GM19452 (cell line): ENCODE measurements at regions not wholly inside any gene's neighbourhood (a gene's known extent, or its start where the extent isn't known, plus 50 kb on each side); places are given as distances from the start of the nearest gene placed in this dataset.
"Not testable (repeated sequence)": the region's sequence is repeated elsewhere in the genome, so short reads cannot be mapped to it uniquely, and the experiment has no call there.

Source experiments
- ATAC-seq: cut with Tn5 transposase; IDR thresholded peaks from one replicate; pipeline ENCODE4 v1.9.1; 2021; ENCODE audit not compliant: unreplicated experiment

DNA sequence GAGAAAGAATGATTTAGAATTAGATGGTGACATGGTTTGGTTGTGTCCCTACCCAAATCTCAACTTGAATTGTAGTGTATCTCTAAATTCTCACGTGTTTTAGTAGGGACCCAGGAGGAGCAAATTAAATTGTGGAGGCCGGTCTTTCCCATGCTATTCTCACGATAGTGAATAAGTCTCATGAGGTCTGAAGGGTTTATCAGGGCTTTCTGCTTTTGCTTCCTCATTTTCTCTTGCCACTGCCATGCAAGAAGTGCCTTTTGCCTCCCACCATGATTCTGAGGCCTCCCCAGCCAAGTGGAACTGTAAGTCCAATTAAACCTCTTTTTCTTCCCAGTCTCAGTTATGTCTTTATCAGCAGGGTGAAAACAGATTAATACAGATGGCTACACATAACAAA is 167.4 kb upstream of the SVIL start:
- ATAC-seq, result no peak

DNA sequence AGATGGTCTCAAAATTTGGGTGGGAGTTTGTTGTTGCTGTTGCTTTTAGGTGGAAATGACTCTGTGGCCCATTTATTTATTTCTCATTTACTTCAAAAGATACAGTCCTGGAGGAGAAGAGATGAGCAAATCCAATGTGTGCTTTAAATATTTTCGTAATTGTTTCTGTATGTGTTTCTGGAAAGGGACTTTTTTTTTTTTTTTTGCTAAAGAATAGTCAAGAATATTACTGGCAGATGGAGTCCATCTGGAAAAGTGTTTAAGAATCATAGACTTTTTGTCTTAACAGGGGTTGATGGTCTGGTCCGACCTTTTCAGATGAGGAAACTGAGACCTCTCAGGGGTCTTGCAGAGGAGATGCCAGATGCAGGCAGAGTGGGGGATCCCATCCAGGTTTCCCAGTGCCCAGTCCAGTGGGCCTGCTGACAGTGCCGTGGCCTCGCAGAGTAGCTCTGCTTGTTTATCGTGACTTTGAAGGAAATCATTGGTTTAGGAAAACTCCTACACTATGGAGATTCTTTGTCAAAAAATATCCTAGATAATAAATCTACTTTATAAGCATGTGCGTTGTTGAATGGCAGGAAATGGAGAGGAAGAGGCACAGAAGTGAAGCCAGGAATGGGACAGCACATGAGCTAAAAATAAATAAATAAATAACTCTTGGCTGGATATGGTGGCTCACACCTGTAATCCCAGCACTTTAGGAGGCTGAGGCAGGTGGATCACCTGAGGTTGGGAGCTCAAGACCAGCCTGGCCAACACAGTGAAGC is 164.3 kb upstream of the SVIL start:
- ATAC-seq, result no peak

DNA sequence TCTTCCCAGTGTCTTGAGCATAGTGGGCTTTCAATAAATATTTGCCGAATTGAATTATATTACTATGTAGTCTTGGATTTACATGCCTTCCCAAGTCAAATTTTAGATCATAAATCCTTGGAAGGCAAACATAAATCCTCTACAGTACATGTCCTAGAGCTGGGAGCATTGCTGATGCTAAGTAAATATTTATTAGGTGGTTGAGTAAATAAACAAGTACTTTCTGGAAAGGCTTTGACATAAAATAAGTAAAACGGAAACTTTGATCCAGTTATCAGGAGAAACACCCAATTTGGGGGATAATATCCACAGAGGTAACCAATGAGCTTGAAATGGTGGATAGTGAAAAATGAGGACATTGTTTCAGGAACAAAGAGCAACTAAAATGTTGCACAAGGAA is 162.8 kb upstream of the SVIL start:
- no peak for ATAC-seq

- no peak for ATAC-seq
Measured at GRCh38 chr10:29795850-29796249, 161.1 kb upstream of the SVIL start.

DNA sequence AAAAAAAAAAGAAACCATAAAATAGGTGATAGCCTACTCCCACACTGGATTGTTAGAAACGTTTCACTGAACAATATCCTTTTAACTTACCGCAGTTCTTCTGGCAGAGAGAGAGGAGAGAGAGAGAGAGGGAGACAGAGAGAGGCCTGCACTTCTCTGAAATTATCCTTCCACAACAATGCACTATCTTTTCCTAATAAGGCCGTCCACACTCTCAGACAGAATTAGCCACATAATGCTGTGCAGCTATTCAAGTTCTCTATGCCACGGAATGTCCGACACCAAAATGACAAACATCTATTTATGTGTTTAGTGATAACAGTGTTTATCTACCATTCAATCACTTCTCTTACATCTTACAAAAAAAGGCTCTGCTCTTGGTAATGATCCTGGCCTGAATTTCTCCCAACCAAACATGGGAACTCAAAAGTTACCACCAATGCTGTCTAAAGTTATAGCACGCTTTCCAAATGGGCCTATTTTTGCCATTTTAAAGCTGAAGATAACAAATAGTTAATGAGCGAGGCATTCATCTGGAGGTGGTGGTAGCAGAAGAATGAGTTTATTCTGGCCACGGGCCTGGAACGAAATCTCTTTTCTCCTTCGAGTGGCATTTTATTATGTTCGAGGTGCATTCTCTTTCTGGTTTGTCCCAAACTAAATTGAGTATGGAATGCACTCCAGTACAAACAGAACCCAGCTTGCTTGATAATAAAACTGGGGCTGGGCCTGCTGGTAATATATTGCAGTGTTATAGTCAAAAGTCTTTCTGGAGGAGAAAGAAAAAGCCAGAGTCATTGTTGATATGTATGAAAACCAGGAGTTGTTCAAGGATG is 160.2 kb upstream of the SVIL start:
- ATAC-seq, result no peak

DNA sequence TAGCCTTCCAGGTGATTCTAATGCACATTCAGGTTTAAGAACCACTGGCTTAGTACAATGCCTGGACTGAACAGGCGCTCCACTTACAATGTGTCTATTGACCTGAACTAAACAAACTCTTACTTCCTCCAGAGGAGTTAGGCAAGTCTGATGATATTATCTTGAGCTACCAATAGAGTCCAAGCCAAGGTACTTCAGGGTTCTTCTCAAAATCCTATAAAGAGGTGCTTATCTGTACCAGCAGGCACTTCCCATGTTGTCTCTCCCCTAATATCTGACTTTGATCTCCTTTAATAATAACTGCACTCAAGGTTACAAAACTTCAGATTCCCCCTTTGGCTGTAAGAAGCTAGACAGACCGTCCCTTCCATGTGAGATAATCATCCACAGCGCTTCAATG is 157.0 kb upstream of the SVIL start:
- no peak for ATAC-seq

GRCh38 chr10:29790207-29790606 is 155.4 kb upstream of the SVIL start:
- no peak for ATAC-seq

- ATAC-seq, result no peak
Measured at GRCh38 chr10:29788113-29788512, 153.3 kb upstream of the SVIL start.

- no peak for ATAC-seq
Measured at GRCh38 chr10:29785701-29786100, 150.9 kb upstream of the SVIL start.

DNA sequence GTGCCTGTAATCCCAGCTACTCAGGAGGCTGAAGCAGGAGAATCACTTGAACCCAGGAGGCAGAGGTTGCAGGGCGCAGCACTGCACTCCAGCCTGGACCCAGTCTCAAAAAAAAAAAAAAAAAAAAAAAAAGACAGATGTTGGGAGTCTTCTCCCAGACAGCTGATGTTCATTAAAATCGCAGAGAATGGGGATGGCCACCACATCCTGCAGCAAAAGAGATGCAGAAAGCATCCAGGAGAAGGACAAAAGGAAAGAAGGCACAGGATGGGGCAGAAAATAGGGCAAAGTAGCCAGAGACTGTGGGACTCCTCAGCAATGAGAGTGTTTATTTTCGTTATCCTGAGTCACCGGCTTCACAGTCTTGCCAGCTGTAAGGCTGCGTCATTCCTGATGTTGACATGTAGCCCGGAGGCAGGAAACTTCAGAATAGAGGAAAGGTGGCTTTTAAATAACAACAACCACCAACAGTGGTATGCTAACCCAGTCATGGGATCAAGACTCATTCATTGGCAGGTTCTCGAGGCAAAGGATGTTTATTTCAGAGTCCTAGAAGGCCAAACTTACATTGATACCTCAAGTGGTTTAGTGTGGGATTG is 149.5 kb upstream of the SVIL start:
- ATAC-seq, result no peak

- ATAC-seq, result no peak
Measured at GRCh38 chr10:29783201-29783947, 148.6 kb upstream of the SVIL start.

- no peak for ATAC-seq
Measured at GRCh38 chr10:29780639-29781038, 145.9 kb upstream of the SVIL start.

- ATAC-seq, result no peak
Measured at GRCh38 chr10:29780096-29780495, 145.3 kb upstream of the SVIL start.

DNA sequence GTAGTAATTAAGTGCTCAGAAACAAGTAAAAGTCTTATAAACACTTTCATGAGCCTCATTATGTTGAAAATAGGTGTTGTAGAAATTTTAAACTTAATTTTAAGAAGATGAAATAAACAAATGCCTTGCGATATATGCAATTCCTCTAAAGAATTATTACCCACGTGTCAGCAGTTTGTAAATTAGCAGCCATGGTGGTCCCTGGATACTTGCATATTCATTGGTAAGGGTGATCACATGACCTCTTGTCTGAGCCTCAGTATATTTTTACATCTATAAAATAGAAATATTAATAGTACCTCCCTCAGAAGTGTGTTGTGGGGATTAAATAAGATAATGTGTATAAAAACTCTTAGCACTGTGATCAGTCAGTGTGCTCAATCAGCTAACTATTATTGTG is 141.5 kb upstream of the SVIL start:
- no peak for ATAC-seq

GRCh38 chr10:29774475-29774874 is 139.7 kb upstream of the SVIL start:
- no peak for ATAC-seq

GRCh38 chr10:29773675-29774091 is 138.9 kb upstream of the SVIL start:
- ATAC-seq, result no peak

DNA sequence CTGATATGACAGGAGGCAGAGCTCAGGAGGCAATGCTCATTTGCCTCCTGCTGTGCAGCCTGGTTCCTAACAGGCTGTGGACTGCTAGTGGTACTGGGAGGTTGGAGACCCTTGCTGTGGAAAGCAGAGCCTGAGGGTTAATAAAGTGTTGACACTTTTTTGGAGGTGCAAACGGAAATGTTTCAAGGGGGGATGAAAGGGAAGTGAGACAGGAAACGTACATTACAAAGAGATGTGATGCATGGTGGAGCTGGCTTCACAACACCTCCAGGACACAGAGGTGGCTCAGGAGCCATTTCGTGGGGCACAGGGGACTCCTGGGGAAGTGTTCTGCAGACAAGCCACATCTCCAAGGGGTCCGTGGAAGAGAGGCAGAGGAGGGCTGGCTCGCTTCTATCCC is 137.6 kb upstream of the SVIL start:
- ATAC-seq, result no peak

DNA sequence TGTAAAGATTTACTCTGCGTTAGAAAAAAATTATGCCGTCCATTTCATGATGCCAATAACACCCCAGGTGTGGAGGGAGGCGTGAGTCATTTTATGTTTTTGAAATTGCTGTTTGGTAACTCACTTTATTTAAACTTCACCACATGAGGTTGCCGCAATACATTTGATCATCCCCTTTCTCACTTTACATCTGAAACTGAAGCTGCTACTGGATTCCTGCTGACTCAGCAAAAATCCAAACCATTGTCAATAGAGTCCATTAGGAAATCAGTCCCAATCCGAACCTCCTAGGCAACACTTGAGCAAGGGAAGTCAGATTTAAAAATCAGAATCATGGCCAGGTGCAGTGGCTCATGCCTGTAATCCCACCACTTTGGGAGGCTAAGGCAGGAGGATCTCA is 136.6 kb upstream of the SVIL start:
- no peak for ATAC-seq

DNA sequence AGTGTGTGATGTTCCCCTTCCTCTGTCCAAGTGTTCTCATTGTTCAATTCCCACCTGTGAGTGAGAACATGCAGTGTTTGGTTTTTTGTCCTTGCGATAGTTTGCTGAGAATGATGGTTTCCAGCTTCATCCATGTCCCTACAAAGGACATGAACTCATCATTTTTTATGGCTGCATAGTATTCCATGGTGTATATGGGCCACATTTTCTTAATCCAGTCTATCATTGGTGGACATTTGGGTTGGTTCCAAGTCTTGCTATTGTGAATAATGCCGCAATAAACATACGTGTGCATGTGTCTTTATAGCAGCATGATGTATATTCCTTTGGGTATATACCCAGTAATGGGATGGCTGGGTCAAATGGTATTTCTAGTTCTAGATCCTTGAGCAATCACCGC is 134.5 kb upstream of the SVIL start:
- ATAC-seq, result not testable (repeated sequence)

- no peak for ATAC-seq
Measured at GRCh38 chr10:29767968-29768367, 133.2 kb upstream of the SVIL start.

GRCh38 chr10:29766753-29767152 is 132.0 kb upstream of the SVIL start:
- no peak for ATAC-seq
